Neutrophil (primary cell): ENCODE measurements at regions not wholly inside any gene's neighbourhood (a gene's known extent, or its start where the extent isn't known, plus 50 kb on each side); places are given as distances from the start of the nearest gene placed in this dataset.

Experiments
- H3K27ac ChIP-seq: fragments of 200-600 bp; sonication (generic); 2 replicates; pipeline ENCODE4 v1.5.1; 2016; ENCODE audit warnings: mild to moderate bottlenecking, moderate library complexity
- H3K27me3 ChIP-seq: fragments of 200-600 bp; sonication (generic); 2 replicates; pipeline ENCODE4 v1.6.0; 2016; ENCODE audit warnings: mild to moderate bottlenecking
- H3K36me3 ChIP-seq: fragments of 200-600 bp; sonication (generic); 2 replicates; pipeline ENCODE4 v1.5.1; 2017
- H3K4me1 ChIP-seq, 2 experiments: fragments of 200-600 bp in 1 of 2; sonication (generic) in 1 of 2; 1 replicate in 1 of 2; 2 replicates in 1 of 2; pipeline versions ENCODE4 v1.5.1 to v1.6.1; 2013 to 2016; ENCODE audit warnings: low read depth in 1 of 2, low read length in 1 of 2, mild to moderate bottlenecking in 1 of 2, moderate library complexity in 1 of 2; ENCODE audit not compliant: control insufficient read depth in 1 of 2, insufficient read depth in 1 of 2
- H3K4me3 ChIP-seq, 2 experiments: fragments of 200-600 bp in 1 of 2; sonication (generic) in 1 of 2; 1 replicate in 1 of 2; 2 replicates in 1 of 2; pipeline ENCODE4 v1.5.1; 2013 to 2016; ENCODE audit warnings: low read depth in 1 of 2, low read length in 1 of 2, mild to moderate bottlenecking in 1 of 2, moderate library complexity in 1 of 2
- H3K9me3 ChIP-seq: fragments of 200-600 bp; sonication (generic); 2 replicates; pipeline ENCODE4 v1.5.1; 2016
- TF ChIP-seq, protein P1 (sequence below): fragments of 200-600 bp; sonication (generic); IDR thresholded peaks from 2 replicates; pipeline ENCODE4 v1.5.1; 2016; ENCODE audit warnings: antibody characterized with exemption

DNA sequence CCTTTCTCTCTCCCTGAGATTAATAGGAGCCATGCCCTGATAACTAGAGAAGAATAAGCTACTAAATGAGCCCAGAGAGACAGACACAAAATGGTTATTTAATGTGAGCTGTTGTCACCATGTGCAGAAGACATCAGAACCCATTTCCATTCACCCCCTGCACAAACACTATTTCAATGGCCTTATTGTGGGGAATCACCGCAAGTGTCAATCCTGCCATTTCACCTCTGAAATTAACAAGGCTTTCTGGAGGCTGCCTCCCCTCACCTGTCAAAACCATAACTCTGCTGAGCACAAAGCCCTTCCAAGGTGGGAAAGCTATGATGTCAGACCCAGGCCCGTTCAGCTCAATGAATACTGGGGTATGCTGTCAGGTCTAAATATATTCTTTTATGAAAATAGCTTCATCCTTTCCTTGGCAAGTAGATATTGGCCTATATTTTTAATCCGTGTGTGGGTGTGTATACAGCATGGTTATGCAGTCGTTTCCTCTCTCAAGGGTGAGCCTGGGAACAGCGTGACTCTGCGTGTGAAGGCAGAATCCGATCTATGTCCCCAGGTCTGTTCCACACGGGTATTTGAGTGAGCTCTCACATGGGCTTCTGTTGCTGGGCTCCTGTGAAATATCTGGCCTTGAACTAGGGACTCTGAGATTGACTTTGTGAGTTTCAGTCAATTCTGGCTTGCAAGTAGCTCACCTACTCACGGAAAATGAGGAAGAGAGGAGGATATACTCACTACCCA is 266.3 kb downstream of the FBXW7 start:
- TF ChIP-seq, protein P1, sequence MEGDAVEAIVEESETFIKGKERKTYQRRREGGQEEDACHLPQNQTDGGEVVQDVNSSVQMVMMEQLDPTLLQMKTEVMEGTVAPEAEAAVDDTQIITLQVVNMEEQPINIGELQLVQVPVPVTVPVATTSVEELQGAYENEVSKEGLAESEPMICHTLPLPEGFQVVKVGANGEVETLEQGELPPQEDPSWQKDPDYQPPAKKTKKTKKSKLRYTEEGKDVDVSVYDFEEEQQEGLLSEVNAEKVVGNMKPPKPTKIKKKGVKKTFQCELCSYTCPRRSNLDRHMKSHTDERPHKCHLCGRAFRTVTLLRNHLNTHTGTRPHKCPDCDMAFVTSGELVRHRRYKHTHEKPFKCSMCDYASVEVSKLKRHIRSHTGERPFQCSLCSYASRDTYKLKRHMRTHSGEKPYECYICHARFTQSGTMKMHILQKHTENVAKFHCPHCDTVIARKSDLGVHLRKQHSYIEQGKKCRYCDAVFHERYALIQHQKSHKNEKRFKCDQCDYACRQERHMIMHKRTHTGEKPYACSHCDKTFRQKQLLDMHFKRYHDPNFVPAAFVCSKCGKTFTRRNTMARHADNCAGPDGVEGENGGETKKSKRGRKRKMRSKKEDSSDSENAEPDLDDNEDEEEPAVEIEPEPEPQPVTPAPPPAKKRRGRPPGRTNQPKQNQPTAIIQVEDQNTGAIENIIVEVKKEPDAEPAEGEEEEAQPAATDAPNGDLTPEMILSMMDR: no peak
- Histone ChIP-seq H3K27me3 (no peaks in the 10 kb centered on the region), H3K27ac (no peak overlapping the region), H3K9me3 (no peaks in the 10 kb centered on the region), H3K4me1 (no peaks in the 10 kb centered on the region), H3K36me3 (no peaks in the 10 kb centered on the region), H3K4me3 (no peak overlapping the region)

DNA sequence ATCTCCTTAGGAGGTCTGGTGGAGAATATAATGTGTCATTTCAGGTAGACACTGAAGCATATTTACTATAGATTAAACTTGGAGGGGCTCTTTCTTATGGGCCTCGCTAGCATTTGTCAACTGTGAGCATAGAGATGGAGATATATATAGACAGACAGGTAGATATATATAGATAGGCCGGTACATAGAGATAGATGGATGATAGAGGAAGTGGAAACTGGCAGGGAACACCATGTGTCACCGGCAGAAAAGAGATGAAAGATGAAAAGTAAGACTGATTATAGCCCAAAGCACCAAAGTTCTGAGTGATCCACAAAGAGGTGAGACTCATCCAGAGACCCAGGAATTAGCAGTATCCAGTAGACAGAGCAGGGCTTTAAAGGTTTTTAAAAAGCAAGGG is 268.1 kb downstream of the FBXW7 start:
- Histone ChIP-seq H3K4me3 (no peak overlapping the region), H3K27me3 (no peaks in the 10 kb centered on the region), H3K9me3 (no peaks in the 10 kb centered on the region), H3K4me1 (no peaks in the 10 kb centered on the region), H3K36me3 (no peaks in the 10 kb centered on the region), H3K27ac (no peak overlapping the region)
- TF ChIP-seq, protein P1: no peak

GRCh38 chr4:152266831-152267480 is 268.9 kb downstream of the FBXW7 start:
- Histone ChIP-seq H3K4me3 (no peak overlapping the region), H3K27ac (no peak overlapping the region), H3K27me3 (no peaks in the 10 kb centered on the region), H3K4me1 (no peaks in the 10 kb centered on the region), H3K36me3 (no peaks in the 10 kb centered on the region), H3K9me3 (no peaks in the 10 kb centered on the region)
- TF ChIP-seq, protein P1: no peak

DNA sequence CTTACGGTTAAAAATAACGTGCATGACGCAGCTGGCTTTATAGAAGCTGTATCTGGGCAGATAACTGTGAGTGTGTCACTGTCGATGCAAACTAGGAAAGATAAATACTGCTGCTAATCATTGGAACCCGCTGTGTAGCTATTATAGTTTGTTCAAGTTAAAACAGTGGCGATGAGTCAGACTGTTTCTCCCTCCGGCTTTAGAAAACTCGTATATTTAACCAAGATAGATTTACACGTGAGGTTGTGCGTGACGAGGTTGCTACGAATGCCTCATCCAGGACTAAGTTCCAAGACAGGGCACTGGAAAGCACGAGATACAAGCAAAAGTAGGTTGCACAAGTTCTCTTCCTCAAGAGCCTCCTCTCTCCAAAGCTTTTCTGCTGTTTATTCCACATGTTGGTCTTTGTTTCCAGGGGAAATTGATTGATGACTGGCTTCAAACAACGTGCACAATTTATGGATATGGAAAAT is 270.7 kb downstream of the FBXW7 start:
- H3K27me3 ChIP-seq: no peaks in the 10 kb centered on the region
- H3K27ac ChIP-seq: no peak overlapping the region
- no peaks in the 10 kb centered on the region for H3K9me3 ChIP-seq
- H3K36me3 ChIP-seq: no peaks in the 10 kb centered on the region
- TF ChIP-seq, protein P1: no peak
- H3K4me1 ChIP-seq: no peaks in the 10 kb centered on the region
- H3K4me3 ChIP-seq: no peak overlapping the region

DNA sequence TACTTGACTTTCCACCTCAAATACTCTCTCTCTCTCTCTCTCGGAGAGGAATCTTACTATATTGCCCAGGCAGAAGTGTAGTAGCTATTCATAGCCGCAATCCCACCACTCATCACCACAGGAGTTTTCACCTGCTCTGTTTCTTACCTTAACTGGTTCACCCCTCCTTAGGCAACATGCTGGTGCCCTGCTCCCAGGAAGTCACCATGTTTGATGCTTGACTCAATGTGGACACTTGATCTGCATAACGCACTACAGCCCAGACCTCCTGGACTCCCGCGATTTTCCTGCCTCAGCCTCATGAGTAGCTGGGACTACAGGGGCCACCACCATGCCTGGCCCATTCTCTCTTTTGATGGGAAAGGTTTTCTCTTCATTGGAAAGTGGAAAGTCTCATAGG is 271.8 kb downstream of the FBXW7 start:
- Histone ChIP-seq H3K9me3 (no peaks in the 10 kb centered on the region), H3K27ac (no peak overlapping the region), H3K27me3 (no peaks in the 10 kb centered on the region)

More for the DNA sequence above, 271.8 kb downstream of the FBXW7 start:
- Histone ChIP-seq H3K4me3 (no peak overlapping the region), H3K36me3 (no peaks in the 10 kb centered on the region), H3K4me1 (no peaks in the 10 kb centered on the region)
- TF ChIP-seq, protein P1: no peak
